ENCODE measurements at regions not wholly inside any gene's neighbourhood (a gene's known extent, or its start where the extent isn't known, plus 50 kb on each side); places are given as distances from the start of the nearest gene placed in this dataset.
"Not testable (repeated sequence)": the region's sequence is repeated elsewhere in the genome, so short reads cannot be mapped to it uniquely, and the experiment has no call there.

DNA sequence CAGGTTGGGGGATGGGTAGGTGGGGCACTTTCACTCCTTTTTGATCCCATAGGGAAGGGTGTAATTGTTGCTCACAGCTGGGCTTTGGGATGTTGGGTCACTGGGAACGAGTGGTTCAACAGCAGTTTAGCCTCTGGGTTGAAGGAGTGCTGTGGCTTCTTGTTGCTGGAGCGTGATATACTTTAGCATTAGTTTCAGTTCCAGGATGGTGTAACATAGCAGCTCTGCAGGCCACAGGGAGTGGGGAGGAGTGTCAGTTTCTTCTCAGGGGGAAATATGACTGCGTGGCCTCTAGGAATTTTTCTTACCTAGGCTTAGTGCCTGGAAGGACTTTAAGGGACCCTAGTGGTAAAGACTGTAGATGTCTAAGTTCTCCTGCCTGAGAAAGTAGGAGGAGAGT is 1105.3 kb upstream of the TMPRSS15 start:
- no peak for TF ChIP-seq POLR2A (IDR thresholded peaks at IDR 0.05; ENCODE audit: low read depth, low read length)
- DNase-seq (ENCODE audit: insufficient read length, low spot score) (no peak), FAIRE-seq (no peak)

GRCh38 chr21:19510057-19510456 is 1106.5 kb upstream of the TMPRSS15 start:
- FAIRE-seq = no peak
- TF ChIP-seq POLR2A (IDR thresholded peaks at IDR 0.05; ENCODE audit: low read depth, low read length) = no peak
- DNase-seq (ENCODE audit: insufficient read length, low spot score) = no peak

GRCh38 chr21:19510653-19511052 is 1107.1 kb upstream of the TMPRSS15 start:
- FAIRE-seq = no peak
- TF ChIP-seq POLR2A (IDR thresholded peaks at IDR 0.05; ENCODE audit: low read depth, low read length) = no peak
- DNase-seq (ENCODE audit: insufficient read length, low spot score) = no peak

DNA sequence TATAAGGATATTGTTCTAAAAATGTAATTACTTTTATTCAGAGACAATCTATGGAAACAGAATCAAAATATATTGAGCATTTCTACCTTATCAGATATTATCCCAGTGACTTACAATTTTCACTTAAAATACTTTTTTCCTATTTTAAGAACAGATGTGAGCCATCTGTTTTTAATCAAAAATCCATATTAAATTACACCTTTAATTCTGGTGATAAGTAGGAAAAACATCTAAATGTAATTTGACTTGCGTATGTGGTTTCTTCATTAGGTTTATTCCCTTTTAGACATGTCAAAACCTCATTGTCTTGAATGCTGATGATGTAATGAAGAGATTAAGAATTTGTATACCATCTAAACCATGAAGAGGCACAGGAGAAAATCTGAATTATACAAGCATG is 1118.8 kb upstream of the TMPRSS15 start:
- no peak for TF ChIP-seq POLR2A (IDR thresholded peaks at IDR 0.05; ENCODE audit: low read depth, low read length)
- DNase-seq (ENCODE audit: insufficient read length, low spot score) (no peak), FAIRE-seq (no peak)

GRCh38 chr21:19523061-19523460 is 1119.5 kb upstream of the TMPRSS15 start:
- no peak for FAIRE-seq

GRCh38 chr21:19523746-19524145 is 1120.2 kb upstream of the TMPRSS15 start:
- FAIRE-seq = no peak
- no peak for DNase-seq (ENCODE audit: insufficient read length, low spot score)
- TF ChIP-seq POLR2A (IDR thresholded peaks at IDR 0.05; ENCODE audit: low read depth, low read length) = no peak

More at GRCh38 chr21:19523061-19523460, 1119.5 kb upstream of the TMPRSS15 start:
- DNase-seq (ENCODE audit: insufficient read length, low spot score) = no peak
- TF ChIP-seq POLR2A (IDR thresholded peaks at IDR 0.05; ENCODE audit: low read depth, low read length) = no peak

GRCh38 chr21:19529031-19529430 is 1125.4 kb upstream of the TMPRSS15 start:
- no peak for TF ChIP-seq POLR2A (IDR thresholded peaks at IDR 0.05; ENCODE audit: low read depth, low read length)
- no peak for FAIRE-seq
- DNase-seq (ENCODE audit: insufficient read length, low spot score) = no peak

GRCh38 chr21:19535356-19535755 is 1131.8 kb upstream of the TMPRSS15 start:
- DNase-seq (ENCODE audit: insufficient read length, low spot score) (no peak), FAIRE-seq (no peak)
- TF ChIP-seq POLR2A (IDR thresholded peaks at IDR 0.05; ENCODE audit: low read depth, low read length) = no peak

DNA sequence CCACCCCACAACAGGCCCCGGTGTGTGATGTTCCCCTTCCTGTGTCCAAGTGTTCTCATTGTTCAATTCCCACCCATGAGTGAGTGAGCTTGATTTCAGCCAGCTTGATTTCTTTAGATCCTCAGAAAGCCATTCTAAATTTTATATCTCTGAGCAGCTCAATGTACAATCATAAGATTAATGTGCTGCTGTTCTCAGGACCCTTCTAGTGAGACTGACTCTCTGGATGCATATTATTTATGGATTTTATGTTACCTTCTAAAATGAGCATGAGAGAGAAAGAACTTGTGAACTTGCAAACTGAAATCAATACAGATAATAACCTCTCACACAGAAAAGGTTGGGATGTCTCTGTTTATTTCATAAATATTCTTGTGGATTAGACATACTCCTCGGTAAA is 1133.5 kb upstream of the TMPRSS15 start:
- DNase-seq (ENCODE audit: insufficient read length, low spot score) (no peak), FAIRE-seq (no peak)
- no peak for TF ChIP-seq POLR2A (IDR thresholded peaks at IDR 0.05; ENCODE audit: low read depth, low read length)

DNA sequence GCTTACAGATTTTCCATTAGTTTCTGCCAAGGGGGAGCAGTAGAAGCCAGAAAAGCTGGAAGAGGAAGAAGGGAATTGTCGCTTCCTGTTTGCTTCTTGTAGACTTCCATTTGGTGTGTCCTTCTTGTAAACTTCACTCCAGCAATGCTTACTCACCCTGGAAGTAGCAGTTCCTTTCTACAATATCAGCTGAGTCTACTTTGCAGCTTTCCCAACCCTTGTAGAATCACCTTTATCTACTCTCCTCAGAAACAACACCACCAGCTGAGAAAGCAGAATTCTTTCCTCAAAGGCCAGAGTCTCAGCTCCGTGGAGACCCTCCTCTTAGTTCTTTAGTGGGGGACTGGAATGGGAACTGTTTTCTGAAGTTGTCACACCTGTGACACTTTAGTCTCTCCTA is 1136.7 kb upstream of the TMPRSS15 start:
- FAIRE-seq (no peak), DNase-seq (ENCODE audit: insufficient read length, low spot score) (no peak)
- no peak for TF ChIP-seq POLR2A (IDR thresholded peaks at IDR 0.05; ENCODE audit: low read depth, low read length)

DNA sequence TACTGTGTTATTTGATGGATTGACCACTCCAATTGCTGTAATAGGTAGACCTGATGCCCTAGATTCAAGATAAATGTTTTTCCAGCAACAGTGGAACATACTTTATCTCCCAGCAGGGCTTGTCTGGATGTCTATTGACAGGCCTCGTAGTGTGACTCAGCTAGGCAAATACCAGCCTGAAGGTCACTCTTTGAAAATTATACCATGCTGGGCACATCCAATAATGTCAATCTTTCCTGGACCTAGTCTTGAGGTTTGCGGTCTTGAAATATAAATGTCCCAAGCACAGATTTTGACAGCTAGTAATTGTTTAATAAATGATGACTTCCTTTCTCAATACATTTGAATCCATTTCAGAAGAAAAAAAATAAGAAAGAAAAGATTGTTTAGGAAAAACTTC is 1138.0 kb upstream of the TMPRSS15 start:
- DNase-seq (ENCODE audit: insufficient read length, low spot score) = no peak
- no peak for TF ChIP-seq POLR2A (IDR thresholded peaks at IDR 0.05; ENCODE audit: low read depth, low read length)
- FAIRE-seq = no peak

DNA sequence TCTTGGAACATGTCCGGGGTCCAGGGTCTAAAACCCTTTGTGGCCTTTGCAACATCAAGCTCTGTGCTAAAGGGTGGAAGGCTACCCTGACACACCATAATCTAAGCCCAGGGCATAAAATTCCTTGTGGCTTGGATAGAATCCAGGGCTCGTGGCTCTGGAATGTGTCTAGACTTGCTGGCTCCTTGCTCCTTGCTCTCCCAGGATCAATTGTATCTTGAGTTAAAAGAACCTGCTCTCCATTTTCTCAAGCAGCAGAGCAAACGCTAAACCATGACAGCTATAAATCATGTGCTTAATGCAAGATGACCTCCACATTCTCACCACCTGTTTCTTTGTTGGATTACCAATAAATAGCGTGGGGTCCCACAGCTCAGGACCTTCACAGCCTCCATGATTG is 1140.9 kb upstream of the TMPRSS15 start:
- DNase-seq (ENCODE audit: insufficient read length, low spot score) = not testable (repeated sequence)

GRCh38 chr21:19547951-19548840 is 1144.6 kb upstream of the TMPRSS15 start:
- DNase-seq (ENCODE audit: insufficient read length, low spot score) = no peak
- no peak for FAIRE-seq

More for the DNA sequence above, 1140.9 kb upstream of the TMPRSS15 start:
- FAIRE-seq = not testable (repeated sequence)

GRCh38 chr21:19553919-19554615 is 1150.5 kb upstream of the TMPRSS15 start:
- DNase-seq (ENCODE audit: insufficient read length, low spot score) (no peak), FAIRE-seq (no peak)
- TF ChIP-seq POLR2A (IDR thresholded peaks at IDR 0.05; ENCODE audit: low read depth, low read length) = no peak

More at GRCh38 chr21:19547951-19548840, 1144.6 kb upstream of the TMPRSS15 start:
- TF ChIP-seq POLR2A (IDR thresholded peaks at IDR 0.05; ENCODE audit: low read depth, low read length) = no peak

DNA sequence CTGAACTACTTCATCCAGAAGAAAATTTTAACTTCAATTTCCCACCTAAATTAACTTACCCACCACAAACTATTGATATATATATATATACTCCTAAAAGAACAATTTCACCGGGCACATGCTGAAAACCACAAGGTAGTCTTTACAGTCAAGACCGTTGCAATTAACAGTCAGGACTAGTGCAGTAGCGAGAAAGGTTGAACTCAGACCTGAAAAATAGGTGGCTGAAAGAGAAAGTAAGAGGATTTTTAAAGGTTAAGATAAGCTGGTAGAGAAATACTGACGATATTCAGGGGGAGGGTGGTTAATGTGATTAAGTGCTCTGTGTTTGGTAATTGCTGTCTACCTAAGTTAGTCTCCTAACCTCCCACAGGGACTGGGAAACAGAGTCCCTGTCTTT is 1153.5 kb upstream of the TMPRSS15 start:
- FAIRE-seq = no peak
- no peak for TF ChIP-seq POLR2A (IDR thresholded peaks at IDR 0.05; ENCODE audit: low read depth, low read length)
- no peak for DNase-seq (ENCODE audit: insufficient read length, low spot score)

Measured in H54 (cell line).